SK-N-SH treated with all-trans-retinoic acid at 6 μM for 48 hours (cell line): ENCODE measurements at regions not wholly inside any gene's neighbourhood (a gene's known extent, or its start where the extent isn't known, plus 50 kb on each side); places are given as distances from the start of the nearest gene placed in this dataset.

Experiments
- ATAC-seq: fragments of 200-7000 bp; cut with Tn5 transposase; 3 replicates; pipeline ENCODE4 v1.9.1; 2020; ENCODE audit warnings: mild to moderate bottlenecking, moderate library complexity
- ARNTL ChIP-seq: fragments of 450-650 bp; formaldehyde crosslinking; IDR thresholded peaks from 2 replicates; pipeline ENCODE4 v1.5.0; 2020; ENCODE audit warnings: low read depth, mild to moderate bottlenecking, moderate library complexity, borderline replicate concordance
- CSDC2 ChIP-seq: fragments of 250-450 bp; sonication (Bioruptor Pico); IDR thresholded peaks from 2 replicates; pipeline ENCODE4 v1.5.0; 2020; ENCODE audit warnings: mild to moderate bottlenecking, moderate library complexity
- ESRRG ChIP-seq: fragments of 250-450 bp; sonication (Bioruptor Pico); IDR thresholded peaks from 2 replicates; pipeline ENCODE4 v1.6.1; 2021; ENCODE audit warnings: mild to moderate bottlenecking
- GLIS3 ChIP-seq: fragments of 250-450 bp; sonication (Bioruptor Pico); IDR thresholded peaks from 2 replicates; pipeline ENCODE4 v1.5.0; 2020; ENCODE audit warnings: mild to moderate bottlenecking, moderate library complexity
- OSR1 ChIP-seq: fragments of 250-450 bp; sonication (Bioruptor Pico); IDR thresholded peaks from 2 replicates; pipeline ENCODE4 v1.8.0; 2022; ENCODE audit warnings: moderate library complexity, mild to moderate bottlenecking, inconsistent platforms
- PPARA ChIP-seq: fragments of 250-450 bp; sonication (Bioruptor Pico); IDR thresholded peaks from 2 replicates; pipeline ENCODE4 v1.5.0; 2020; ENCODE audit warnings: mild to moderate bottlenecking, borderline replicate concordance
- SNAI2 ChIP-seq: fragments of 250-450 bp; sonication (Bioruptor Pico); IDR thresholded peaks from 2 replicates; pipeline ENCODE4 v1.5.0; 2020; ENCODE audit warnings: mild to moderate bottlenecking, moderate library complexity
- TCF4 ChIP-seq: fragments of 250-450 bp; sonication (Bioruptor Pico); IDR thresholded peaks from 2 replicates; pipeline ENCODE4 v1.8.0; 2021; ENCODE audit warnings: mild to moderate bottlenecking, moderate library complexity, borderline replicate concordance
- TOX ChIP-seq: fragments of 250-450 bp; sonication (Bioruptor Pico); IDR thresholded peaks from 2 replicates; pipeline ENCODE4 v1.8.0; 2021; ENCODE audit warnings: mild to moderate bottlenecking, moderate library complexity, borderline replicate concordance
- TSHZ2 ChIP-seq: fragments of 250-450 bp; sonication (Bioruptor Pico); IDR thresholded peaks from 2 replicates; pipeline ENCODE4 v1.5.0; 2020; ENCODE audit warnings: mild to moderate bottlenecking, moderate library complexity
- ZC3H10 ChIP-seq: fragments of 250-450 bp; sonication (Bioruptor Pico); IDR thresholded peaks from 2 replicates; pipeline ENCODE4 v1.5.1; 2021; ENCODE audit warnings: mild to moderate bottlenecking, moderate library complexity
- ZFP3 ChIP-seq: fragments of 250-450 bp; sonication (Bioruptor Pico); IDR thresholded peaks from 2 replicates; pipeline ENCODE4 v1.5.0; 2020; ENCODE audit warnings: mild to moderate bottlenecking, moderate library complexity
- ZNF565 ChIP-seq: fragments of 450-650 bp; formaldehyde crosslinking; conservative IDR thresholded peaks from 2 replicates; pipeline ENCODE4 v1.5.0; 2020; ENCODE audit warnings: low read depth, mild to moderate bottlenecking, moderate library complexity
- ZNF70 ChIP-seq: fragments of 450-650 bp; formaldehyde crosslinking; IDR thresholded peaks from 2 replicates; pipeline ENCODE4 v1.5.0; 2020; ENCODE audit warnings: mild to moderate bottlenecking, moderate library complexity
- ZNF8 ChIP-seq: fragments of 450-650 bp; formaldehyde crosslinking; IDR thresholded peaks from 2 replicates; pipeline ENCODE4 v1.5.0; 2020; ENCODE audit warnings: mild to moderate bottlenecking, moderate library complexity
- TF ChIP-seq, protein P1 (sequence below): fragments of 250-450 bp; sonication (Bioruptor Pico); IDR thresholded peaks from 2 replicates; pipeline ENCODE4 v1.8.0; 2020; ENCODE audit warnings: mild to moderate bottlenecking, moderate library complexity, borderline replicate concordance
- TF ChIP-seq, protein P2 (sequence below): fragments of 250-450 bp; sonication (Bioruptor Pico); IDR thresholded peaks from 2 replicates; pipeline ENCODE4 v1.5.1; 2020; ENCODE audit warnings: low read depth, mild to moderate bottlenecking, moderate library complexity
- TF ChIP-seq, protein P3 (sequence below): fragments of 250-450 bp; sonication (Bioruptor Pico); IDR thresholded peaks from 2 replicates; pipeline ENCODE4 v1.8.0; 2021; ENCODE audit warnings: low read depth, mild to moderate bottlenecking, moderate library complexity, borderline replicate concordance

DNA sequence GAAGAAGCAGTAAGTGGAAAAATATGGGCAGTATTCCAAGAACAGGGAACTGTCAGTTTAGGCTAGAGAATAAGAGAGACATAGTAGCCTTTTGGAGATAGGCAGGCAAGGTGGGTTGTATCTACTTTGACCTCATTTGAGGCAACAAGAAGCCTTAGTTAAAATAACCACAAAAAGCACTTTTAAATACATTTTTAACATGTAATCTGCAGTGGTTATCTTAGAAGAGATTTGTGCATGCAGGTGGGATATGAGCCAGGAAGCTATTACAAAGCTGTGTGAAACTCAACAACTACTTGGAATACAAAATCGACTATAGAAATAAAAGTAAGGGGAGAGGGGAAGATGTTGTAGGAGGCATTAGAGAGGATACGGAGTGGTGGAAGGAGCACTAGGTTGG is 143.7 kb upstream of the MCHR2 start:
- ATAC-seq, result no peak
- TF ChIP-seq, protein P1, sequence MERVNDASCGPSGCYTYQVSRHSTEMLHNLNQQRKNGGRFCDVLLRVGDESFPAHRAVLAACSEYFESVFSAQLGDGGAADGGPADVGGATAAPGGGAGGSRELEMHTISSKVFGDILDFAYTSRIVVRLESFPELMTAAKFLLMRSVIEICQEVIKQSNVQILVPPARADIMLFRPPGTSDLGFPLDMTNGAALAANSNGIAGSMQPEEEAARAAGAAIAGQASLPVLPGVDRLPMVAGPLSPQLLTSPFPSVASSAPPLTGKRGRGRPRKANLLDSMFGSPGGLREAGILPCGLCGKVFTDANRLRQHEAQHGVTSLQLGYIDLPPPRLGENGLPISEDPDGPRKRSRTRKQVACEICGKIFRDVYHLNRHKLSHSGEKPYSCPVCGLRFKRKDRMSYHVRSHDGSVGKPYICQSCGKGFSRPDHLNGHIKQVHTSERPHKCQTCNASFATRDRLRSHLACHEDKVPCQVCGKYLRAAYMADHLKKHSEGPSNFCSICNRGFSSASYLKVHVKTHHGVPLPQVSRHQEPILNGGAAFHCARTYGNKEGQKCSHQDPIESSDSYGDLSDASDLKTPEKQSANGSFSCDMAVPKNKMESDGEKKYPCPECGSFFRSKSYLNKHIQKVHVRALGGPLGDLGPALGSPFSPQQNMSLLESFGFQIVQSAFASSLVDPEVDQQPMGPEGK (CRISPR knock-in tag), result no peak
- no peak for TF ChIP-seq SNAI2 (CRISPR knock-in tag)
- TF ChIP-seq TSHZ2 (CRISPR knock-in tag), result no peak
- TF ChIP-seq ZC3H10, result no peak
- TF ChIP-seq, all 23 proteins: peak for 0

GRCh38 chr6:100136590-100136989 is 142.6 kb upstream of the MCHR2 start:
- no peak for ATAC-seq
- TF ChIP-seq ARNTL (no peak), TSHZ2 (CRISPR knock-in tag) (no peak), CSDC2 (CRISPR knock-in tag) (no peak), TOX (no peak)
- TF ChIP-seq, protein P2, sequence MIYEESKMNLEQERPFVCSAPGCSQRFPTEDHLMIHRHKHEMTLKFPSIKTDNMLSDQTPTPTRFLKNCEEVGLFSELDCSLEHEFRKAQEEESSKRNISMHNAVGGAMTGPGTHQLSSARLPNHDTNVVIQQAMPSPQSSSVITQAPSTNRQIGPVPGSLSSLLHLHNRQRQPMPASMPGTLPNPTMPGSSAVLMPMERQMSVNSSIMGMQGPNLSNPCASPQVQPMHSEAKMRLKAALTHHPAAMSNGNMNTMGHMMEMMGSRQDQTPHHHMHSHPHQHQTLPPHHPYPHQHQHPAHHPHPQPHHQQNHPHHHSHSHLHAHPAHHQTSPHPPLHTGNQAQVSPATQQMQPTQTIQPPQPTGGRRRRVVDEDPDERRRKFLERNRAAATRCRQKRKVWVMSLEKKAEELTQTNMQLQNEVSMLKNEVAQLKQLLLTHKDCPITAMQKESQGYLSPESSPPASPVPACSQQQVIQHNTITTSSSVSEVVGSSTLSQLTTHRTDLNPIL (CRISPR knock-in tag), result no peak
- TF ChIP-seq, protein P3, sequence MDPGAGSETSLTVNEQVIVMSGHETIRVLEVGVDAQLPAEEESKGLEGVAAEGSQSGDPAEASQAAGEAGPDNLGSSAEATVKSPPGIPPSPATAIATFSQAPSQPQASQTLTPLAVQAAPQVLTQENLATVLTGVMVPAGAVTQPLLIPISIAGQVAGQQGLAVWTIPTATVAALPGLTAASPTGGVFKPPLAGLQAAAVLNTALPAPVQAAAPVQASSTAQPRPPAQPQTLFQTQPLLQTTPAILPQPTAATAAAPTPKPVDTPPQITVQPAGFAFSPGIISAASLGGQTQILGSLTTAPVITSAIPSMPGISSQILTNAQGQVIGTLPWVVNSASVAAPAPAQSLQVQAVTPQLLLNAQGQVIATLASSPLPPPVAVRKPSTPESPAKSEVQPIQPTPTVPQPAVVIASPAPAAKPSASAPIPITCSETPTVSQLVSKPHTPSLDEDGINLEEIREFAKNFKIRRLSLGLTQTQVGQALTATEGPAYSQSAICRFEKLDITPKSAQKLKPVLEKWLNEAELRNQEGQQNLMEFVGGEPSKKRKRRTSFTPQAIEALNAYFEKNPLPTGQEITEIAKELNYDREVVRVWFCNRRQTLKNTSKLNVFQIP (CRISPR knock-in tag), result no peak

DNA sequence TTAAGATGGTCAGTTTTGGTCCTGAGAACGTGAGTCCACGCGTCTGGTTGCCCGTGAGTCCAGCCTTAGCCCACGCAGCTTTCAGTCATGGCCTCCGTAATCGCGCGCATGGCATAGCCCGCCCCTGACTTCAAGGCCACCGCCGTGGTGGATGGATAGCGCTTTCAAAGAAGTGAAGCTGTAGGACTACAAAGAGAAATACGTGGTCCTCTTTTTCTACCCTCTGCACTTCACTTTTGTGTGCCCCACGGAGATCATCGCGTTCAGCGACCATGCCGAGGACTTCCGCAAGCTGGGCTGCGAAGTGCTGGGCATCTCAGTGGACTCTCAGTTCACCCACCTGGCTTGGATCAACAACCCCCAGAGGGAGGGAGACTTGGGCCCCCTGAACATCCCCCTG is 142.0 kb upstream of the MCHR2 start:
- TF ChIP-seq ARNTL, result no peak
- no peak for TF ChIP-seq ZNF8 (CRISPR knock-in tag)
- TF ChIP-seq TSHZ2 (CRISPR knock-in tag), result no peak
- no peak for TF ChIP-seq SNAI2 (CRISPR knock-in tag)
- TF ChIP-seq ZC3H10, result no peak
- no peak for TF ChIP-seq ZFP3
- TF ChIP-seq ESRRG, result no peak
- TF ChIP-seq CSDC2 (CRISPR knock-in tag), result no peak
- TF ChIP-seq, protein P1 (CRISPR knock-in tag), result no peak
- no peak for TF ChIP-seq OSR1
- TF ChIP-seq GLIS3 (CRISPR knock-in tag), result no peak
- TF ChIP-seq TCF4, result no peak
- no peak for TF ChIP-seq ZNF70
- no peak for TF ChIP-seq ZNF565
- no peak for TF ChIP-seq PPARA (CRISPR knock-in tag)
- TF ChIP-seq TOX, result no peak

More for the DNA sequence above, 142.0 kb upstream of the MCHR2 start:
- ATAC-seq, result no peak
